Thyroid gland (tissue), 4 donors: ENCODE measurements at regions not wholly inside any gene's neighbourhood (a gene's known extent, or its start where the extent isn't known, plus 50 kb on each side); places are given as distances from the start of the nearest gene placed in this dataset.

Experiments used
- CTCF ChIP-seq, 6 experiments: fragments of 200-600 bp in 3 of 6; fragments of 450-650 bp in 3 of 6; sonication (generic) in 3 of 6; IDR thresholded peaks; one replicate each; pipeline ENCODE4 v1.5.1; 2016 to 2019; ENCODE audit warnings: antibody characterized with exemption in 6 of 6, mild to moderate bottlenecking in 2 of 6, inconsistent platforms in 1 of 6, moderate library complexity in 1 of 6
- POLR2A ChIP-seq, 2 donors: fragments of 450-650 bp; IDR thresholded peaks; one replicate each; pipeline ENCODE4 v1.6.1; 2017; ENCODE audit warnings: antibody characterized with exemption in 2 of 2, mild to moderate bottlenecking in 2 of 2, moderate library complexity in 1 of 2

DNA sequence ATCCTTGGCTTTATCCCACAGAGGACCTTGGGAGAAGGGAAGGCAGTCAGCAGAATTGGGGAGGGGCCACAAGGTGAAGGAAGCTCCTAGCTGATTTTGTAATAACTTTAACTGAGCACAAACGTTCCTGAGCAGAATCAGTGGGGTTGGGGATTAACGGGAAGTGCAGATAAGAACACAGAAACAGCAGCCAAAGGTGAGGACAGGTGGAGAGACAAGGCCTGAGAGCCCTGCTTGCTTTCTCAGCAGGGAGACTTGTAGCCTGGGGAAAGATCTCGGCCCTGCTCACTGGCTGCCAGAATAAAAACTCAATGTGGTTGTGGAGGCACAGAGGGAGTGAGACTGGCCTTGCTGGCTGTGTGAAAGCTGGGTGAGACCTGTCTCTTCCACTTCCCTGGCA, 265.2 kb upstream of the FAT3 start:
- TF ChIP-seq CTCF (IDR thresholded peaks at IDR 0.05) (no peak), POLR2A (IDR thresholded peaks at IDR 0.05) (no peak)
